Breast epithelium (tissue), 3 donors: ENCODE measurements at regions not wholly inside any gene's neighbourhood (a gene's known extent, or its start where the extent isn't known, plus 50 kb on each side); places are given as distances from the start of the nearest gene placed in this dataset.

Experiments
- CTCF ChIP-seq, 3 donors: fragments of 450-650 bp; IDR thresholded peaks; one replicate each; pipeline ENCODE4 v1.5.1; 2016 to 2017; ENCODE audit warnings: antibody characterized with exemption in 3 of 3, mild to moderate bottlenecking in 3 of 3, moderate library complexity in 3 of 3
- POLR2A ChIP-seq: fragments of 450-650 bp; IDR thresholded peaks from one replicate; pipeline ENCODE4 v1.6.1; 2016; ENCODE audit warnings: antibody characterized with exemption, mild to moderate bottlenecking, moderate library complexity
- POLR2AphosphoS5 ChIP-seq, 3 donors: sonication (generic); formaldehyde crosslinking; IDR thresholded peaks; one replicate each; pipeline ENCODE4 v1.6.1; 2017; ENCODE audit warnings: antibody characterized with exemption in 3 of 3

GRCh38 chr5:4773827-4774317 is 366.3 kb upstream of the ADAMTS16 start:
- TF ChIP-seq CTCF (IDR thresholded peaks at IDR 0.05) (no peak), POLR2A (no peak), POLR2AphosphoS5 (IDR thresholded peaks at IDR 0.05) (no peak)
